ENCODE measurements at regions not wholly inside any gene's neighbourhood (a gene's known extent, or its start where the extent isn't known, plus 50 kb on each side); places are given as distances from the start of the nearest gene placed in this dataset.

- no peak for TF ChIP-seq EZH2 (IDR thresholded peaks at IDR 0.05; ENCODE audit: low read length, missing control alignments)
- TF ChIP-seq CTCF (conservative IDR thresholded peaks at IDR 0.05 in 1 of 2, IDR thresholded peaks at IDR 0.05 in 1 of 2; ENCODE audit: low read depth in 1 of 2, low read length in 2 of 2): no peak
- H3K27me3 ChIP-seq (ENCODE audit: control insufficient read depth, insufficient read depth, low read length): no peaks in the 10 kb centered on the region
- no peaks in the 10 kb centered on the region for H3K9me3 ChIP-seq (ENCODE audit: control insufficient read depth, insufficient read depth, low read depth, low read length)
- no peak overlapping the region for H3K27ac ChIP-seq (ENCODE audit: insufficient read depth, low read length)
- no peak overlapping the region for H3K4me3 ChIP-seq (replicated peaks in 1 of 4; ENCODE audit: control extremely low read depth in 1 of 4, insufficient read depth in 1 of 4, low read depth in 3 of 4, low read length in 4 of 4)
- no peaks in the 10 kb centered on the region for H3K4me1 ChIP-seq (ENCODE audit: control insufficient read depth, extremely low read depth, insufficient read depth, low read length)
- DNase-seq (ENCODE audit: low read depth in 2 of 2): no peak
- H2AFZ ChIP-seq (ENCODE audit: low read length): no peak overlapping the region
- H3K9ac ChIP-seq (ENCODE audit: insufficient read depth, low read length): no peak overlapping the region
- H3K79me2 ChIP-seq (ENCODE audit: control insufficient read depth, insufficient read depth, low read length): no peaks in the 10 kb centered on the region
- H3K36me3 ChIP-seq (ENCODE audit: control insufficient read depth, insufficient read depth, low read length): no peaks in the 10 kb centered on the region
- no peak overlapping the region for H3K4me2 ChIP-seq (ENCODE audit: extremely low read depth, insufficient read depth, low read length)
- no peaks in the 10 kb centered on the region for H4K20me1 ChIP-seq (ENCODE audit: control insufficient read depth, extremely low read depth, insufficient read depth, low read length)
Observed at GRCh38 chr9:89249001-89249400, 62.0 kb upstream of the CKS2 start.

GRCh38 chr9:89252651-89253267 is 58.2 kb upstream of the CKS2 start:
- no peaks in the 10 kb centered on the region for H3K36me3 ChIP-seq (ENCODE audit: control insufficient read depth, insufficient read depth, low read length)
- H3K4me3 ChIP-seq (replicated peaks in 1 of 4; ENCODE audit: control extremely low read depth in 1 of 4, insufficient read depth in 1 of 4, low read depth in 3 of 4, low read length in 4 of 4): no peak overlapping the region
- no peak overlapping the region for H2AFZ ChIP-seq (ENCODE audit: low read length)
- no peak overlapping the region for H3K9ac ChIP-seq (ENCODE audit: insufficient read depth, low read length)
- no peaks in the 10 kb centered on the region for H4K20me1 ChIP-seq (ENCODE audit: control insufficient read depth, extremely low read depth, insufficient read depth, low read length)
- no peak overlapping the region for H3K27ac ChIP-seq (ENCODE audit: insufficient read depth, low read length)
- H3K4me1 ChIP-seq (ENCODE audit: control insufficient read depth, extremely low read depth, insufficient read depth, low read length): no peaks in the 10 kb centered on the region
- DNase-seq (ENCODE audit: low read depth in 2 of 2): no peak
- peaks cover 1% of the 10 kb centered on the region for H3K9me3 ChIP-seq (ENCODE audit: control insufficient read depth, insufficient read depth, low read depth, low read length)
- no peaks in the 10 kb centered on the region for H3K27me3 ChIP-seq (ENCODE audit: control insufficient read depth, insufficient read depth, low read length)
- H3K79me2 ChIP-seq (ENCODE audit: control insufficient read depth, insufficient read depth, low read length): no peaks in the 10 kb centered on the region
- TF ChIP-seq CTCF (conservative IDR thresholded peaks at IDR 0.05 in 1 of 2, IDR thresholded peaks at IDR 0.05 in 1 of 2; ENCODE audit: low read depth in 1 of 2, low read length in 2 of 2) (no peak), EZH2 (IDR thresholded peaks at IDR 0.05; ENCODE audit: low read length, missing control alignments) (no peak)
- no peak overlapping the region for H3K4me2 ChIP-seq (ENCODE audit: extremely low read depth, insufficient read depth, low read length)

GRCh38 chr9:89254058-89254772 is 56.8 kb upstream of the CKS2 start:
- Histone ChIP-seq H3K27me3 (ENCODE audit: control insufficient read depth, insufficient read depth, low read length) (no peaks in the 10 kb centered on the region), H3K4me1 (ENCODE audit: control insufficient read depth, extremely low read depth, insufficient read depth, low read length) (no peaks in the 10 kb centered on the region), H3K79me2 (ENCODE audit: control insufficient read depth, insufficient read depth, low read length) (no peaks in the 10 kb centered on the region), H3K9me3 (ENCODE audit: control insufficient read depth, insufficient read depth, low read depth, low read length) (peaks cover 1% of the 10 kb centered on the region), H3K9ac (ENCODE audit: insufficient read depth, low read length) (no peak overlapping the region), H3K27ac (ENCODE audit: insufficient read depth, low read length) (no peak overlapping the region), H3K4me2 (ENCODE audit: extremely low read depth, insufficient read depth, low read length) (no peak overlapping the region), H4K20me1 (ENCODE audit: control insufficient read depth, extremely low read depth, insufficient read depth, low read length) (no peaks in the 10 kb centered on the region), H3K4me3 (replicated peaks in 1 of 4; ENCODE audit: control extremely low read depth in 1 of 4, insufficient read depth in 1 of 4, low read depth in 3 of 4, low read length in 4 of 4) (no peak overlapping the region), H2AFZ (ENCODE audit: low read length) (no peak overlapping the region), H3K36me3 (ENCODE audit: control insufficient read depth, insufficient read depth, low read length) (no peaks in the 10 kb centered on the region)
- DNase-seq (ENCODE audit: low read depth in 2 of 2): no peak
- no peak for TF ChIP-seq EZH2 (IDR thresholded peaks at IDR 0.05; ENCODE audit: low read length, missing control alignments)
- no peak for TF ChIP-seq CTCF (conservative IDR thresholded peaks at IDR 0.05 in 1 of 2, IDR thresholded peaks at IDR 0.05 in 1 of 2; ENCODE audit: low read depth in 1 of 2, low read length in 2 of 2)
